HG03103 (cell line): ENCODE measurements at regions not wholly inside any gene's neighbourhood (a gene's known extent, or its start where the extent isn't known, plus 50 kb on each side); places are given as distances from the start of the nearest gene placed in this dataset.
A peak's percentile ranks its signal among the peaks of the same experiment; 100 is the strongest.
"Not testable (repeated sequence)": the region's sequence is repeated elsewhere in the genome, so short reads cannot be mapped to it uniquely, and the experiment has no call there.

Experiments used
- ATAC-seq: cut with Tn5 transposase; IDR thresholded peaks from one replicate; pipeline ENCODE4 v1.9.1; 2021; ENCODE audit warnings: low read depth; ENCODE audit not compliant: unreplicated experiment

DNA sequence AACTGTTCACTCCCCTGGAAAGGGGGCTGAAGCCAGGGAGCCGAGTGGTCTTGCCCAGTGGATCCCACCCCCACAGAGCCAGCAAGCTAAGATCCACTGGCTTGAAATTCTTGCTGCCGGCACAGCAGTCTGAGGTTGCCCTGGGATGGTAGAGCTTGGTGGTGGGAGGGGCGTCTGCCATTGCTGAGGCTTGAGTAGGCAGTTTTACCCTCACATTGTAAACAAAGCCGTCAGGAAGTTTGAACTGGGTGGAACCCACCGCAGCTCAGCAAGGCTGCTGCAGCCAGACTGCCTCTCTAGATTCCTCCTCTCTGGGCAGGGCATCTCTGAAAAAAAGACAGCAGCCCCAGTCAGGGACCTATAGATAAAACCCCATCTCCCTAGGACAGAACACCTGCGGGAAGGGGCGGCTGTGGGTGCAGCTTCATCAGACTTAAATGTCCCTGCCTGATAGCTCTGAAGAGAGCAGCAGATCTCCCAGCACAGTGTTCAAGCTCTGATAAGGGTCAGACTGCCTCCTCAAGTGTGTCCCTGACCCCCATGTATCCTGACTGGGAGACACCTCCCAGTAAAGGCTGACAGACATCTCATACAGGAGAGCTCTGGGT, 140.0 kb upstream of the C1GALT1 start:
- not testable (repeated sequence) for ATAC-seq

DNA sequence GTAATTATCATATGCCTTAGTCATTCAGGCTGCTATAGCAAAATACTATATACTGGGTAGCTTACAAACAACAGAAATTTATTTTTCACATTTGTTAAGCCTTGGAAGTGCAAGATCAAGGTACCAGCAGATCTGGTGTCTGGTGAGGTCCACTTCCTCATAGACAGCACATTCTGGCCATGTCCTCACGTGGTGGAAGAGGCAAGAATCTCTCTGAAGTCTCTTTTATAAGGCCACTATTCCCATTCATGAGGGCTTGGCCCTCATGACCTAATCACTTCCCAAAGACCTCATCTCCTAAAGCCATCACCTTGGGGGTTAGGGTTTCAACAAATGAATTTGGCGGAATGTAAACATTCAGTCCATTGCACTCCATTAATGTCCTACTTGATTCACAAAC, 137.5 kb upstream of the C1GALT1 start:
- no peak for ATAC-seq

DNA sequence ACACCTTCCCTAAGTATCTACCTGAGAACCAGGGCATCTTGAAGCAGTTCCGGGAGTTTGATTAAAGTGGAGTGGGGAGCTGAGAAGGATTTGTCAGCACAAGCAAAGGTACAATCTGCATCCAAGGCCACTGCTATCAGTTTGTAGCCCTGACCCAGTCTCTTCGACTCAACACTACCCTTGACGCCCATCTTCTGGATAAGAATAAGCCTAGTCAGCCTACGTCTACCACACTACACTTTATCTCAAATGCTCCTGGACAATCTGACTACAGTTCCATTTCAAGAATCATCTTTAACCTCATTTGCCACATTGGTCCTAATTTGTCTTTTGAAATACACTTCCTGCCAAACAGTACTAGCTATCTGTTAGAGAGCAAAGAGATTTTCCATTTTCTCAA, 134.1 kb upstream of the C1GALT1 start:
- ATAC-seq: no peak

- ATAC-seq: peak; percentile 85
Measured at GRCh38 chr7:7051206-7051877, 131.0 kb upstream of the C1GALT1 start.

DNA sequence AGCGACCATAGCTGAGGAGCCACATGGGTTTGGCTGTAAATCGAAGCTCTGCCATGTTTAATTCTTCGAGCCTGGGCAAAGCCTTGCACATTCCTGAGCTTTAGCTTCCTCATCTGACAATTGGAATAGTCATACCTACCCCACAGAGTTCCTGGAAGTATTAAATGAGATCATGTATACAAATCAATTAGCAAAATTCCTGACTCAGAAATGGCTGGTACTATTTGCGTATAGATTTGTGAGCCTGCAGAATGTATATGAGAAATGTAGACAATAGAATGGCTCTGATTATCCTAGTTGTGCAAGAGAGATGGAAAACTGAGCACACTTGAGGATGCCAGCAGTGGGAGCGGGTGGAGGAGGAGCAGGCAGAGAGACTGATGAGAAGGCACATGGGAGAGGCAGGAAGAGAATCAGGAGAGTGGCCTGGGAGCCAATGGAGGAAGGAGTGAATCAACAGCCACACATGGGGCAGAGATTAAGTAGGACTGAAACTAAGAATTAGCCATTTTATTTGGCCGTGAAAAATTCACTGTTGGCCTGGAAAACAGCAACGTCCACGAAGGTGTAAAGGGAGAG, 128.0 kb upstream of the C1GALT1 start:
- no peak for ATAC-seq

- no peak for ATAC-seq
Measured at GRCh38 chr7:7060828-7061599, 121.3 kb upstream of the C1GALT1 start.

DNA sequence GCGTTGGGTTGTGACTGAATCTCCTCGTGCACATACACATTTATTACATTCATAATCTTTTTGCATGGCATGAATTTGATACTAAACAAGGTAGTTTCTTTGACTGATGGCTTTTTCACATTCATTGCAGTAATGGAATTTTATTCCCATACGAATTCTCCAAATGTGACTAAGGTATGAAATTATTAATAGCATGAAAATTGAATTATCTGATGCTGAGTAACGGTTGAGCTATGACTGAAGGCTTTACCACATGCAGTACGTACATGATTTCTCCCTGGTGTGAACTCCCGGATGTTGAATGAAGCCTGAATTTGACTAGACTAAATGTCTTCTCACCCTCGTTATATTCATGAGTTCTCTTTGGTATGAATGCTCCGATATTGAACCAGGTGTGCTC, 104.4 kb upstream of the C1GALT1 start:
- no peak for ATAC-seq

- no peak for ATAC-seq
Measured at GRCh38 chr7:7080802-7081201, 101.5 kb upstream of the C1GALT1 start.

GRCh38 chr7:7090460-7090859, 91.9 kb upstream of the C1GALT1 start:
- no peak for ATAC-seq

DNA sequence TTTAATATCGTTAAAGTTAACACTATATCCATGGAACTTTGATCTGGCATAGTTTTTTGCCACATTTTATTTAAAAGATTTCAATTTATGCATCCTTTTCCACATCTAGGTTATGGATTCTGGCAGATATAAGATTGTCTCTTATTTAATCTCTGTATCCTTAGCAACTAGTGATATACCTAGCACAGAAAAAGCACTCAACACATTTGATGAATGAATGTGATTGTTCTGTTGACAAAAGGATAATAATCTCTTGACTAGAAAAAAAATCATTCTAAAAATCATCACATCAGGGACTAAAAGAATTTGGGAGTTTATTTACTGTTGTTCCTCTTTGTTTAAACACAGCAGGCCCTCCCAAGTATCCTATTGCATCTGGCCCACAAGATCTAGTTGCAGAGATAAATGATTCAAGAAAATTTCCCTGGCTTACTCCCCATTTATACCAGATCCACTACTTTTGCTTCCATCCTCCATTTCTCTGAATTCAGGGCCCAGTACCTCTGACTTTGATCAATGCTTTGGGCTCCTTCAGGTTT, 84.0 kb upstream of the C1GALT1 start:
- ATAC-seq: no peak

DNA sequence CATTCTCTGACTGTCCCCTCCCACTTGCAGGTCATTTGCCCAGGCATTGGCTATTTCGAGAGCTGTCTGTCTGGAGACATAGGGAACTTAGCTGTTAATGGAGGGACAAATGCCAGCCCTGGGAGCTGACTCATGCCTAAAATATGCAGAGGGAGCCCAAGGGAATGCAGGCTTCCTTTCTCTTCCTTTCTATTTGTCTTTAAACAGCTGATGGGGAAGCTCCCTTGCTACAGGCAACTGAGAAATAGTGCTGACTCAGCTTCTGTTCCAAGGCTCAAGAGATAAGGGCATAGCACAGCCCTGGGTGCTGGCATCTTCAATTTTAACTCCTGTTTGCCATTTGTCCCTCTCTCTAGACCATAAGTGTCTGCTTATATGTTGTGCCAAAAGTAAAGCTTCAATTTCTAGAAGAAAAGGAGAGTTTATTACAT, 82.7 kb upstream of the C1GALT1 start:
- no peak for ATAC-seq

GRCh38 chr7:7100432-7100849, 81.9 kb upstream of the C1GALT1 start:
- ATAC-seq: no peak

DNA sequence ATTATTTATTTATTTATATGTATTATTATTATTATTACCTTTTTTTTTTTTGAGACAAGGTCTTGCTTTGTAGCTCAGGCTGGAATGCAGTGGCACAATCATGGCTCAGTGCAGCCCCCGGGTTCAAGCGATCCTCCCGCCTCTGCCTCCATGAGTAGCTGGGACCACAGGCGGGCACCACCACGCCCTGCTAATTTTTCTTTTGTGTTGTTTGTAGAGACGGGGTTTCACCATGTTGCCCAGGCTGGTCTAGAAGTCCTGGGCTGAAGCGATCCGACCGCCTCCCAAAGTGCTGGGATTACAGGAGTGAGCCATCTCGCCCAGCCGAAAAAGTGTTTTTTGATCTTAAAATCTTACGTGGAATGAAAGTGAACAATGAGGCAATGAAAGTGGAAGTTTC, 79.4 kb upstream of the C1GALT1 start:
- no peak for ATAC-seq

GRCh38 chr7:7103343-7104313, 78.7 kb upstream of the C1GALT1 start:
- ATAC-seq: no peak

DNA sequence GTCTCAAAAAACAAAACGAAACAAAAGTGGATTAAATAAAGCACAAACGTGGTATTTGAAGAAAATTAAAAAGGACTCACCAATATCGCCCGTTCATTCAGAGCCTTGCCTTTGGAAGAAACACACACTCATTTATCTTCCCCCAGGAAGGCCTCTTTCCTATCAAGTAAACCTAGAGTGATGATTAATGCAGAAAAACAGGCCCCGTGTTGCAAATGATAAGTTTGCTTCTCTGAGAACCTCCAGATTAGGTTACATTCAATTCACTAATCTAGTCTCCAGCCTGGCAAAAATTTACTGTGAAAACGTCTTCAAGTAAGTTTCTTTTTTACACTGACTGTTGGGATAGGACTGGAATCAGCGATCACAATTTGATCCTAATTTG, 78.0 kb upstream of the C1GALT1 start:
- no peak for ATAC-seq

DNA sequence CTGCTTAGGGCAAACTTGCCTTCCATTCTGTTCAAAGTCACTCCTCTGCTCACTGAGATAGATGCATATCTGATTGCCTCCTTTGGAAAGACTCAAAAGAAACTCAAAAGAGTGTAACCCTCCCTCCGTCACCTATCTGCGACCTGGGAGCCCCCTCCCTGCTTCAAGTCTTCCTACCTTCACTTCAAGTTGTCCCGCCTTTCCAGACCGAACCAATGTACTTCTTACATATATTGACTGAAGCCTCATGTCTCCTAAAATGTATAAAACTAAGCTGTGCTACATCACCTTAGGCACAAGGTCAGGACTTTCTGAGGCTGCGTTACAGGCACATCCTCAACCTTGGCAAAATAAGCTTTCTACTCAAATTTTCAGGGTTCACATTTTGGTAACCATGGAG, 77.4 kb upstream of the C1GALT1 start:
- no peak for ATAC-seq

GRCh38 chr7:7105800-7106582, 76.4 kb upstream of the C1GALT1 start:
- no peak for ATAC-seq

- no peak for ATAC-seq
Measured at GRCh38 chr7:7108931-7109330, 73.4 kb upstream of the C1GALT1 start.

DNA sequence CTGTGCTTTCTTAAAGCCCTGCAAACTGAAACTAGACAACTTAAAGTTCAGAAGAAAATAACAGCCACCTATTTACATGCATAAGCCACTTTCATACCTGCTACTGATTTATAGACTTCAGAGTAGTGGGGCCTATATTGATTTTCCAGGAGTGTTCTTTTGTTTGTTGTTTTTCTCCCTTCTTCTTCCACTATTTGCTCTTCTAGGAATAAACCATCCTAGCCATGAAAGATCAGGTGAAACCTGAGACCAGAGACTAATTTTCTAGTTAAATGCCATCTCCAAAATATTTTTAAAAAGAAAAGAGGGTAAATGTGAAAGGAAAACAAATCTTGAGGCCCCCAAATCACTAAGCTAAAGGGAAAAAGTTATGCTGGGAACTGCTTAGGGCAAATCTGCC, 72.4 kb upstream of the C1GALT1 start:
- ATAC-seq: no peak
